ENCODE measurements at regions not wholly inside any gene's neighbourhood (a gene's known extent, or its start where the extent isn't known, plus 50 kb on each side); places are given as distances from the start of the nearest gene placed in this dataset.

DNA sequence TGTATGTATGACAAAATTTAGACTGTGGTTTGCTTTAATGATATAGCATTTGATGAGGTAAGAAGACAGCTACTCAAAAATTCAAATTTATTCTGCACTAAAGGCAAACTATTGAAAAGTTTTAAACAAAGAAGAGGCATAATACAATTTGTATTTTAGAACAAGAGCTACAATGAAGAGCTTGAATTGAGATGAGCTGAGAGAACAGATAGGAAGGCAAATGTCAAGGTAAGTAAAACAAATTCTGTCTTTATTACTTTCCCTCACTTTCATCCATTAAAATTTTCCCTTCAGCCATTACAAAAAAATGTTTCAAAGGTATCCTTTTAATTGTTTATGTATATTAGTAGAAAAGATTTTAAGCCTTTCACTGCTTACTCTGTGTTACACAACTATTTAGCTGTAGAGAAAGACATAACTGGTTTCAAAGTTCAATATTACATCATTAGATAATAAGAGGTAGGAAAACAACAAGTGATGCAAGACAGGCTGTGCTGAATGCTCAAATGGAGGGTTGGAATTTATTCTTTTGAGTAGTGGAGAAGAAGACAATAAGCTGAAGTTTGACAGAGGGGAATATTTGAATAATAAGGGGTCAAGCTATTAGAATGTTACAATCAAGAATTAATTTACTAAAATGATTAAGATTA, 1334.1 kb downstream of the FSCB start:
- Histone ChIP-seq H3K4me2 (ENCODE audit: low read length) (no peak overlapping the region), H2AFZ (ENCODE audit: low read length) (no peak overlapping the region), H3K9ac (ENCODE audit: low read length) (no peak overlapping the region), H4K20me1 (ENCODE audit: low read length) (no peaks in the 10 kb centered on the region), H3K79me2 (ENCODE audit: low read length) (no peaks in the 10 kb centered on the region), H3K36me3 (ENCODE audit: low read depth, low read length) (no peaks in the 10 kb centered on the region), H3K9me3 (ENCODE audit: low read length) (no peaks in the 10 kb centered on the region), H3K4me1 (ENCODE audit: insufficient read depth, low read length) (no peaks in the 10 kb centered on the region), H3K27ac (ENCODE audit: low read length) (no peak overlapping the region), H3K27me3 (ENCODE audit: low read length) (no peaks in the 10 kb centered on the region), H3K9me2 (replicated peaks; ENCODE audit: low read length) (no peaks in the 10 kb centered on the region), H3K4me3 (ENCODE audit: low read length) (no peak overlapping the region), H3F3A (ENCODE audit: low read length, unreplicated experiment) (no peaks in the 10 kb centered on the region)
- ATAC-seq: no peak
- no TSS peak for BruUV-seq (replicated peaks)
- DNase-seq: no peak
- TF ChIP-seq, protein P1, sequence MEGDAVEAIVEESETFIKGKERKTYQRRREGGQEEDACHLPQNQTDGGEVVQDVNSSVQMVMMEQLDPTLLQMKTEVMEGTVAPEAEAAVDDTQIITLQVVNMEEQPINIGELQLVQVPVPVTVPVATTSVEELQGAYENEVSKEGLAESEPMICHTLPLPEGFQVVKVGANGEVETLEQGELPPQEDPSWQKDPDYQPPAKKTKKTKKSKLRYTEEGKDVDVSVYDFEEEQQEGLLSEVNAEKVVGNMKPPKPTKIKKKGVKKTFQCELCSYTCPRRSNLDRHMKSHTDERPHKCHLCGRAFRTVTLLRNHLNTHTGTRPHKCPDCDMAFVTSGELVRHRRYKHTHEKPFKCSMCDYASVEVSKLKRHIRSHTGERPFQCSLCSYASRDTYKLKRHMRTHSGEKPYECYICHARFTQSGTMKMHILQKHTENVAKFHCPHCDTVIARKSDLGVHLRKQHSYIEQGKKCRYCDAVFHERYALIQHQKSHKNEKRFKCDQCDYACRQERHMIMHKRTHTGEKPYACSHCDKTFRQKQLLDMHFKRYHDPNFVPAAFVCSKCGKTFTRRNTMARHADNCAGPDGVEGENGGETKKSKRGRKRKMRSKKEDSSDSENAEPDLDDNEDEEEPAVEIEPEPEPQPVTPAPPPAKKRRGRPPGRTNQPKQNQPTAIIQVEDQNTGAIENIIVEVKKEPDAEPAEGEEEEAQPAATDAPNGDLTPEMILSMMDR (conservative IDR thresholded peaks at IDR 0.05; ENCODE audit: low read depth, low read length): no peak
- TF ChIP-seq EZH2 (IDR thresholded peaks at IDR 0.05; ENCODE audit: low read length, unreplicated experiment) (no peak), EZH2phosphoT487 (IDR thresholded peaks at IDR 0.05; ENCODE audit: borderline replicate concordance, low read length) (no peak)
- CTCF ChIA-PET: no interaction called here
- intact Hi-C loops (cut with micrococcal nuclease): no loop called here
- POLR2A ChIA-PET (ENCODE audit: unreplicated experiment): interaction anchor here (0.6 kb wide), 1 partner anchor 725 kb away, joined by 3 read pairs; no protein-coding TSS in a partner anchor

DNA sequence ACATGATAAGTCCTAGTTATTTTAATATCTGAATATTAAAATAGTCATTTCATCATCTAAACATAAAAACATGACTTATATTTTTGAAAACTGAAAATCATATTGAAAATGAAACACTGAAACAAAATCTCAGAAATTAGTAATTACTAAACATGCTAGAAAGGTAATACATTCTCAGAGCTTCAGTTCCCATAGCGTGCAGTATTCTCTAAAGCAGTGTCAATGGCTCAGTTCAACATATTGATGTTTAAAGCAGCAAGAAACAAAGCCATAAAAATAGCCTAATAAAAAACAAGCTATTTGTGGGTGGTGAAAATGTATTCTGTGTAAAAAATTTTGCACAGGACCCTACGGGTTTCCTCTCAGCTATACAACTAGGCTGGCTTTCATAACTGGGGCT, 1337.4 kb downstream of the FSCB start:
- BruUV-seq (replicated peaks): no TSS peak
- no peaks in the 10 kb centered on the region for H3K36me3 ChIP-seq (ENCODE audit: low read depth, low read length)
- H3K4me3 ChIP-seq (ENCODE audit: low read length): no peak overlapping the region
- no peaks in the 10 kb centered on the region for H3K9me2 ChIP-seq (replicated peaks; ENCODE audit: low read length)
- H3K9ac ChIP-seq (ENCODE audit: low read length): no peak overlapping the region
- no peak for DNase-seq
- no peaks in the 10 kb centered on the region for H3K27me3 ChIP-seq (ENCODE audit: low read length)
- ChIA-PET CTCF (no interaction called here), POLR2A (ENCODE audit: unreplicated experiment) (no interaction called here)
- no peaks in the 10 kb centered on the region for H4K20me1 ChIP-seq (ENCODE audit: low read length)
- H3F3A ChIP-seq (ENCODE audit: low read length, unreplicated experiment): no peaks in the 10 kb centered on the region
- no peaks in the 10 kb centered on the region for H3K9me3 ChIP-seq (ENCODE audit: low read length)
- H3K27ac ChIP-seq (ENCODE audit: low read length): no peak overlapping the region
- H3K79me2 ChIP-seq (ENCODE audit: low read length): no peaks in the 10 kb centered on the region
- no peak overlapping the region for H3K4me2 ChIP-seq (ENCODE audit: low read length)
- no peak overlapping the region for H2AFZ ChIP-seq (ENCODE audit: low read length)
- H3K4me1 ChIP-seq (ENCODE audit: insufficient read depth, low read length): peaks cover 8% of the 10 kb centered on the region
- intact Hi-C loops (cut with micrococcal nuclease): loop anchor here (2.0 kb wide), 1 partner anchor 25 kb away; no protein-coding TSS in a partner anchor
- no peak for ATAC-seq
- TF ChIP-seq EZH2phosphoT487 (IDR thresholded peaks at IDR 0.05; ENCODE audit: borderline replicate concordance, low read length): no peak
- TF ChIP-seq EZH2 (IDR thresholded peaks at IDR 0.05; ENCODE audit: low read length, unreplicated experiment): no peak
- TF ChIP-seq, protein P1 (conservative IDR thresholded peaks at IDR 0.05; ENCODE audit: low read depth, low read length): no peak

DNA sequence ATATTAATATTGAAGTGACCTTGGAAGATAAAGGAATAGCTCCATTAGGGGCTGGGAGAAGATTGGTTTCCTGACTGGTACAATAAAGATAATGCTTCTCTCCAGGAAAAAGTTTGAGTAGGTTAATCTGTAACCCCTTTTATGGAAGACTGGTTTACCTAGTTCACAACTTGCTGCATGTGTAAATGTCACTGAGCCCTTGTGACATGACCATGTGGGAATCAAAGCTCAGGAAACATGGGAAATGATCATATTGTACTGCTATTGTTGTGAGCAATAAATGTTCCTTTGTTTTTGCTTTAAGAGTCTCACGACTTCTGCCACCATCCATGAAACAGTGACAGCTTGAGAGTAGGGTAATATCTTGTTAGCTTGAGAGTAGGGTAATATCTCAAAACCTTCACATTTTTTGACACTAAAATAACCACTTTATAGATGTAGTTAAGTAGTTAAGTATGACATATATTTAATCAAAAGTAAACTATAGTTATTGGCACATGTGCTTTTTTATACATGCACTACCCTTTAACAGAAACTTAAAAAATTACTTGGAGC, 1338.6 kb downstream of the FSCB start:
- peaks cover 8% of the 10 kb centered on the region for H3K4me1 ChIP-seq (ENCODE audit: insufficient read depth, low read length)
- BruUV-seq (replicated peaks): no TSS peak
- no peaks in the 10 kb centered on the region for H3F3A ChIP-seq (ENCODE audit: low read length, unreplicated experiment)
- no peaks in the 10 kb centered on the region for H3K9me2 ChIP-seq (replicated peaks; ENCODE audit: low read length)
- no peak overlapping the region for H3K9ac ChIP-seq (ENCODE audit: low read length)
- ATAC-seq (no peak), DNase-seq (no peak)
- ChIA-PET POLR2A (ENCODE audit: unreplicated experiment) (no interaction called here), CTCF (no interaction called here)
- no peak overlapping the region for H3K27ac ChIP-seq (ENCODE audit: low read length)
- H3K36me3 ChIP-seq (ENCODE audit: low read depth, low read length): no peaks in the 10 kb centered on the region
- H3K4me3 ChIP-seq (ENCODE audit: low read length): no peak overlapping the region
- H3K27me3 ChIP-seq (ENCODE audit: low read length): no peaks in the 10 kb centered on the region
- H3K4me2 ChIP-seq (ENCODE audit: low read length): no peak overlapping the region
- H3K79me2 ChIP-seq (ENCODE audit: low read length): no peaks in the 10 kb centered on the region
- intact Hi-C loops (cut with micrococcal nuclease): no loop called here
- H3K9me3 ChIP-seq (ENCODE audit: low read length): no peaks in the 10 kb centered on the region
- no peaks in the 10 kb centered on the region for H4K20me1 ChIP-seq (ENCODE audit: low read length)
- no peak overlapping the region for H2AFZ ChIP-seq (ENCODE audit: low read length)
- TF ChIP-seq EZH2 (IDR thresholded peaks at IDR 0.05; ENCODE audit: low read length, unreplicated experiment) (no peak), EZH2phosphoT487 (IDR thresholded peaks at IDR 0.05; ENCODE audit: borderline replicate concordance, low read length) (no peak)
- TF ChIP-seq, protein P1 (conservative IDR thresholded peaks at IDR 0.05; ENCODE audit: low read depth, low read length): no peak

Data from PC-3 (cell line).